ENCODE measurements at regions not wholly inside any gene's neighbourhood (a gene's known extent, or its start where the extent isn't known, plus 50 kb on each side); places are given as distances from the start of the nearest gene placed in this dataset.

- in situ Hi-C loops (cut with MboI; ENCODE audit: low pct_unique_long_range_greater_than_20kb, low sequenced_read_pairs, unreplicated experiment) = no loop called here
- TF ChIP-seq, protein P1, sequence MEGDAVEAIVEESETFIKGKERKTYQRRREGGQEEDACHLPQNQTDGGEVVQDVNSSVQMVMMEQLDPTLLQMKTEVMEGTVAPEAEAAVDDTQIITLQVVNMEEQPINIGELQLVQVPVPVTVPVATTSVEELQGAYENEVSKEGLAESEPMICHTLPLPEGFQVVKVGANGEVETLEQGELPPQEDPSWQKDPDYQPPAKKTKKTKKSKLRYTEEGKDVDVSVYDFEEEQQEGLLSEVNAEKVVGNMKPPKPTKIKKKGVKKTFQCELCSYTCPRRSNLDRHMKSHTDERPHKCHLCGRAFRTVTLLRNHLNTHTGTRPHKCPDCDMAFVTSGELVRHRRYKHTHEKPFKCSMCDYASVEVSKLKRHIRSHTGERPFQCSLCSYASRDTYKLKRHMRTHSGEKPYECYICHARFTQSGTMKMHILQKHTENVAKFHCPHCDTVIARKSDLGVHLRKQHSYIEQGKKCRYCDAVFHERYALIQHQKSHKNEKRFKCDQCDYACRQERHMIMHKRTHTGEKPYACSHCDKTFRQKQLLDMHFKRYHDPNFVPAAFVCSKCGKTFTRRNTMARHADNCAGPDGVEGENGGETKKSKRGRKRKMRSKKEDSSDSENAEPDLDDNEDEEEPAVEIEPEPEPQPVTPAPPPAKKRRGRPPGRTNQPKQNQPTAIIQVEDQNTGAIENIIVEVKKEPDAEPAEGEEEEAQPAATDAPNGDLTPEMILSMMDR (IDR thresholded peaks at IDR 0.05; ENCODE audit: extremely low read depth, insufficient read depth, missing control alignments) = no peak
- no peak for DNase-seq (ENCODE audit: low spot score)
These were observed 162.9 kb upstream of the AGAP1 start for GRCh38 chr2:235330775-235331451.

- no peak for DNase-seq (ENCODE audit: low spot score)
- in situ Hi-C loops (cut with MboI; ENCODE audit: low pct_unique_long_range_greater_than_20kb, low sequenced_read_pairs, unreplicated experiment) = no loop called here
- TF ChIP-seq, protein P1 (IDR thresholded peaks at IDR 0.05; ENCODE audit: extremely low read depth, insufficient read depth, missing control alignments) = no peak
These were observed 161.5 kb upstream of the AGAP1 start for GRCh38 chr2:235332240-235332890.

DNA sequence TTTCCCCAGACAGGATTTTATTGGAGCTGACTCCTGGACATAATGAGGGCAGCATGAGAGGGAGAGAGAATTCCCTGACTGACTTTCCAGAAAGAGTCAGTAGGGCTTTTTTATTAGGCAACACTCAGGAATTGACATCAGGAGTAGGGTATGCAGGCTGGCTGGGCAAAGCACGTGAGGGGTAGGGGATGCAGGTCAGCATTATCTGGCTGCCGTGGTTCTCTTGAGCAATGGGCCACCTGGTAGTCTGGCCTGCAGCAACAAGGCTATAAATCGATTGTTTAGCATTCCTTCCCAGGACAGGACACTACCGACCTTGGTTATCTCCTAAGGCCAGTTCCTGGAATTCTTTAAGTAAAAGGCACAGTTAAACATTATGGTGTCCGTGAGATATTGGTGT lies 160.8 kb upstream of the AGAP1 start:
- no peak for DNase-seq (ENCODE audit: low spot score)
- in situ Hi-C loops (cut with MboI; ENCODE audit: low pct_unique_long_range_greater_than_20kb, low sequenced_read_pairs, unreplicated experiment) = no loop called here
- TF ChIP-seq, protein P1 (IDR thresholded peaks at IDR 0.05; ENCODE audit: extremely low read depth, insufficient read depth, missing control alignments) = no peak

DNA sequence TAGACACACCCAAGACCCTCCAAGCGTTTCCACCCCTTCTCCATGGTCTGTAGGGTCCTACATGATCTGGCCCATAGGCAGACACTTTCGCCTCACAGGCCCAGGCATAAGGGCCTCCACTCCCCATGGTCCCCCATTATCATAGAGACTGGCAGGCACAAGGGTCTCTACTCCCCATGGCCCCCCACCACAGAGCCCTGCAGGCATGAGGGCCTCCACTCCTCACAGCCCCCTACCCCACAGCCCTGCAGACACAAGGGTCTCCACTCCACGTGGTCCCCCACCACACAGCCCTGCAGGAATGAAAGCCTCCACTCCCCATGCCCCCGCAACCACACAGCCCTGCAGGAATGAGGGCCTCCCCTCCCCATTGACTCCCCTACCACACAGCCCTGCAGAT lies 159.7 kb upstream of the AGAP1 start:
- no peak for DNase-seq (ENCODE audit: low spot score)
- TF ChIP-seq, protein P1 (IDR thresholded peaks at IDR 0.05; ENCODE audit: extremely low read depth, insufficient read depth, missing control alignments) = no peak
- in situ Hi-C loops (cut with MboI; ENCODE audit: low pct_unique_long_range_greater_than_20kb, low sequenced_read_pairs, unreplicated experiment) = no loop called here

DNA sequence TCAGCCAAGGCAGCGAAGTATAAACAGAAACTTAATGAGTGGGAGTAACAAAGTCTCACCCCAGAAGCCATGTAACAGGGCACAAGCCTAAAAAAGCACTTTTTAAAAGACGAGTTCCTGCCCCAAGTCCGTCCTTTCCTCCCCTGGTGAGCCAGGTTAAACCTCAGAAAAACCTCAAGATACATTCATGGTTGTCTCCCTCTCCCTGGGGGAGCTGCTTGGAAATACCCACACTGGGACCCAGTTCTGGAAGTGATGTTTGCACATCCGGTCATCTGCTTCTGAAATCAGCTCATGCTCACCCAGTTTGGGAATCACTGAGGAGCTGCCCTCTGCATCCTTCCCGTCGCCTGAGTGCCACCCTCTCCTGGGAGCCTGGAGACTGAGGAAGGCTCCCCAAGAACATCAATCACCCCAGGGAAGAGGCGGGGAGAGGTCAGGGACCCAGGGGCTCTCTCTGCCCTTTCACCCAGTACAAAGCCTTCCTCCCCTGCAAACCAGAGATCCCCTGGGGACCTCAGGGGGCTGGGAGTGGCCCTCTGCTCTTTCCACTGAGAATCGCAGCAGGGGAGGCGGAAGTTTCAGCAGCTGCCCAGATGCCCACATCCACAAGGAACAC lies 150.6 kb upstream of the AGAP1 start:
- in situ Hi-C loops (cut with MboI; ENCODE audit: low pct_unique_long_range_greater_than_20kb, low sequenced_read_pairs, unreplicated experiment) = no loop called here
- no peak for DNase-seq (ENCODE audit: low spot score)
- TF ChIP-seq, protein P1 (IDR thresholded peaks at IDR 0.05; ENCODE audit: extremely low read depth, insufficient read depth, missing control alignments) = no peak

GRCh38 chr2:235343869-235344268 lies 150.0 kb upstream of the AGAP1 start:
- no peak for DNase-seq (ENCODE audit: low spot score)
- in situ Hi-C loops (cut with MboI; ENCODE audit: low pct_unique_long_range_greater_than_20kb, low sequenced_read_pairs, unreplicated experiment) = no loop called here
- TF ChIP-seq, protein P1 (IDR thresholded peaks at IDR 0.05; ENCODE audit: extremely low read depth, insufficient read depth, missing control alignments) = no peak

Measured in GM13977 (cell line).